ENCODE measurements at regions not wholly inside any gene's neighbourhood (a gene's known extent, or its start where the extent isn't known, plus 50 kb on each side); places are given as distances from the start of the nearest gene placed in this dataset.

DNA sequence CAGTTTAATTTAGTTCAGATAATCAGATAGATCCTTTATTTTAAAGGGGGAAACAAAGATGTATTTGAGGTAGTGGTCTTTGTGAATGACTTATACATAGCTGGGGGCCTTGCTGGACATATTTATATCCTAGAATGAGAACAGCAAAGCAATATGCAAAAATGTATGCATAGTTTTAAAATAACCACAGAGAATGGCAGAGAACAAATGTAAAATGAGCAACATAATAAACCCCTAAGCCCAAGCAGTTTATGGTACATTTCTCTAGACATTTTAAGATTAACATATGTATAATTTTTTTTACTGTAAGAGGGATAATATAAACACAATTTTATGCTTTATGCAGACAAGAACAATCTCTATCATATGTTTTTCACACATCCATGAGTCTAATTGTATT is 434.2 kb upstream of the SMIM31 start:
- ChIA-PET POLR2A (no interaction called here), CTCF (no interaction called here)
- no peak overlapping the region for H3K4me3 ChIP-seq (ENCODE audit: low read depth, low read length)
- DNase-seq (ENCODE audit: low read depth, low spot score): no peak
- TF ChIP-seq, protein P1, sequence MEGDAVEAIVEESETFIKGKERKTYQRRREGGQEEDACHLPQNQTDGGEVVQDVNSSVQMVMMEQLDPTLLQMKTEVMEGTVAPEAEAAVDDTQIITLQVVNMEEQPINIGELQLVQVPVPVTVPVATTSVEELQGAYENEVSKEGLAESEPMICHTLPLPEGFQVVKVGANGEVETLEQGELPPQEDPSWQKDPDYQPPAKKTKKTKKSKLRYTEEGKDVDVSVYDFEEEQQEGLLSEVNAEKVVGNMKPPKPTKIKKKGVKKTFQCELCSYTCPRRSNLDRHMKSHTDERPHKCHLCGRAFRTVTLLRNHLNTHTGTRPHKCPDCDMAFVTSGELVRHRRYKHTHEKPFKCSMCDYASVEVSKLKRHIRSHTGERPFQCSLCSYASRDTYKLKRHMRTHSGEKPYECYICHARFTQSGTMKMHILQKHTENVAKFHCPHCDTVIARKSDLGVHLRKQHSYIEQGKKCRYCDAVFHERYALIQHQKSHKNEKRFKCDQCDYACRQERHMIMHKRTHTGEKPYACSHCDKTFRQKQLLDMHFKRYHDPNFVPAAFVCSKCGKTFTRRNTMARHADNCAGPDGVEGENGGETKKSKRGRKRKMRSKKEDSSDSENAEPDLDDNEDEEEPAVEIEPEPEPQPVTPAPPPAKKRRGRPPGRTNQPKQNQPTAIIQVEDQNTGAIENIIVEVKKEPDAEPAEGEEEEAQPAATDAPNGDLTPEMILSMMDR (IDR thresholded peaks at IDR 0.05; ENCODE audit: insufficient read depth, low read length, missing control alignments): no peak

DNA sequence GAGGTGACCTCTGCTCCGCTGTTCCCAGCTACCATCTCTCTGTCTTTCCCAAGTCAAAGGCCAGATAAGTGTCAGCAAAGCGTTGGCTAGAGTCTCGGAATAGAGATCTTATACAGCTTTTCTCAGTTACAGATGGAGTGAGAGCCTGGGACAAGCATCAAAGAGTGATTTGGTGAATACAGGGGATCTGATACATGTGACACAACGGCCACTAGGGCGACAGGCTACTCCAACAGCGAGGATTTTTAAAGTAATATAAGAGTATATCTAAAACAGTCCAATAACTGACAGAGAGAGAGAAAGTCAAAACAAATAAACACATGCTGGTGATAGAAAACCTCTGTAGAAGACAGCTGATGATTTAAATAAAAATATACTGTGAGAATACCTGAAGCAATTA is 433.1 kb upstream of the SMIM31 start:
- POLR2A ChIA-PET: no interaction called here
- H3K4me3 ChIP-seq (ENCODE audit: low read depth, low read length): no peak overlapping the region
- CTCF ChIA-PET: no interaction called here
- no peak for DNase-seq (ENCODE audit: low read depth, low spot score)
- TF ChIP-seq, protein P1 (IDR thresholded peaks at IDR 0.05; ENCODE audit: insufficient read depth, low read length, missing control alignments): no peak

DNA sequence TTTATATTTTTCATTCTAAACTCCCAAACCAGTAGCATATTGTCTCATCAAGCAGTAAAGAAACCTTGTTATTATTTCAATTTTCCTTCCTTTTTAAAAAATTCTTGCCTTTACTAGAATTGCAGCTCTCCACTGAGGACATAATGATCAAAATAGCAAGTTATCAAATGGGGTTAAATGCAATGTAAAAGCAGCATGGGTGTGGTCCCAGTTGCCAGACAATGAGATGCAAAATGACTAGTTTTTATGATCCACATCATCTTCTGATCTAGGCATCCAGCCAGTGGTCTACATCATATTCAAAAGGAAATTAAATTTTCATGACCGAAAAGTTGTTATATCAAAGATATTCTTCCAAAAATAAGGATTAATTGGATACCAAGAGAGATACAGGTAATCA is 427.9 kb upstream of the SMIM31 start:
- TF ChIP-seq, protein P1 (IDR thresholded peaks at IDR 0.05; ENCODE audit: insufficient read depth, low read length, missing control alignments): no peak
- CTCF ChIA-PET: no interaction called here
- POLR2A ChIA-PET: no interaction called here
- DNase-seq (ENCODE audit: low read depth, low spot score): no peak
- no peak overlapping the region for H3K4me3 ChIP-seq (ENCODE audit: low read depth, low read length)

DNA sequence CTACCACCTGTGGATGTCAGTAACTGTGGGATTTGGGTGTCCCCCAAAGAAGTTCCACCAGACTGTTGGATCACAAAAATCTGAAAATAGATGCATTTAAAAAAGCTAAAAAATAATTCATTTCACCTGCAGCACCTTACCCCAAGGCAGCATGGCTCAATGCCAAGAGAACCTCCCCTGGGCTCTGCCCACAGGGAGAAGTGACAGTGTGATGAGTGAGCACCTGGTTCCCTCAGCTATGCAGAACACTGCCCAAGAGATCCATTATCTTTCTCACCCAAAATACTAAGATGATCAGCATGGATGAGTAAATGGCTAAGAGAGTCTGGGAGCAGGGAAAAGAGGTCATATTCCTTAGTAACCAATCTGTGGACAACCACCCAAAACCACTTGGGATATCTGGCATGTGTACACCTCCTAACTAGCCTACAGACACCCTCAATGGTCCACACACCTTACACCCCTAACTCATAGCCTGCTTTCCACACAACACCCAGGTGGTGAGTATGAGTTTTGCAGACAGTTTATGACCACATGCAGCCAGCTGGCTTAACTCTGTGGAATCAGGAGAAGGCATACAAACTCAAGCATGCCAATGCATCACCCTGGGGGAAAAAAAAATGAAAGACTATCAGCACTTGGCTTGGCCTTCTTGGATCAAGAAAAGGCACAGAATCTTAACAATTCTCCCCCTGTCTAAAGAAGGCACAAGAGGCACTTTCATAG is 416.5 kb upstream of the SMIM31 start:
- POLR2A ChIA-PET: no interaction called here
- no peak for DNase-seq (ENCODE audit: low read depth, low spot score)
- H3K4me3 ChIP-seq (ENCODE audit: low read depth, low read length): no peak overlapping the region
- TF ChIP-seq, protein P1 (IDR thresholded peaks at IDR 0.05; ENCODE audit: insufficient read depth, low read length, missing control alignments): no peak
- CTCF ChIA-PET: no interaction called here

DNA sequence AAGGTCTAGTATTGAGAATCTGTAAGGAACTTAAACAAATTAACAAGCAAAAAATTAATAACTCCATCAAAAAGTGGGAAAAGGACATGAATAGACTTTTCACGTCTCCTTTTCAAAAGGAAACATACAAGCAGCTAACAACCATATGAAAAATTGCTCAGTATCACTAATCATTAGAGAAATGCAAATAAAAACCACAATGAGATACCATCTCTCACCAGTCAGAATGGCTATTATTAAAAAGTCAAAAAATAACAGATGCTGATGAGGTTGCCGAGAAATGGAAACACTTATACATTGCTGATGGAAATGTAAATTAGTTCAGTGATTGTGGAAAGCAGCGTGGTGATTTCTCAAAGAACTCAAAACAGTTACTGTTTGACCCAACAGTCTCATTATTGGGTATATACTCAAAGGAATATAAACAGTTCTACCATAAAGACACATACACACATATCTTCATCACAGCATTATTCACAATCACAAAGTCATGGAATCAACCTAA is 410.4 kb upstream of the SMIM31 start:
- POLR2A ChIA-PET: no interaction called here
- TF ChIP-seq, protein P1 (IDR thresholded peaks at IDR 0.05; ENCODE audit: insufficient read depth, low read length, missing control alignments): no peak
- CTCF ChIA-PET: no interaction called here
- H3K4me3 ChIP-seq (ENCODE audit: low read depth, low read length): no peak overlapping the region
- DNase-seq (ENCODE audit: low read depth, low spot score): no peak

DNA sequence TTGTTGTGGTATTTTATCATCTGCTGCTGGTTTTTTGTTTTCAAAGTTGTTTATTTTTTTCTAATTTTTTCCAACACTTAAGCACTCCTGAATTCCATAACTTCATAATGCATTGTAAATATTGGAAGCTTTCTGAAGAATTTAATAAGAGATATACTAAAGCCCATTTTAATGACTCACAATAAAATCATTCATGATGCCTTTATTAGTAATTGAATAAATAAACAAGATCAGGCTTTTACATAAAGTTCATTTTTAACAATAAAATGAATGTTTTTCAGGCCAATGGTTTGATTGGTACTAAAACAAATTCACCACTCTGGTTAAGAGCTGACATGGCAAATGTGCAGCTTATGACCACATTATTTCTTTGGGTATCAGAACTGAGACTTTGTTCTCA is 408.2 kb upstream of the SMIM31 start:
- CTCF ChIA-PET: no interaction called here
- TF ChIP-seq, protein P1 (IDR thresholded peaks at IDR 0.05; ENCODE audit: insufficient read depth, low read length, missing control alignments): no peak
- DNase-seq (ENCODE audit: low read depth, low spot score): no peak
- H3K4me3 ChIP-seq (ENCODE audit: low read depth, low read length): no peak overlapping the region
- POLR2A ChIA-PET: no interaction called here

Data from AG04449 (cell line).